ENCODE measurements at regions not wholly inside any gene's neighbourhood (a gene's known extent, or its start where the extent isn't known, plus 50 kb on each side); places are given as distances from the start of the nearest gene placed in this dataset.

DNA sequence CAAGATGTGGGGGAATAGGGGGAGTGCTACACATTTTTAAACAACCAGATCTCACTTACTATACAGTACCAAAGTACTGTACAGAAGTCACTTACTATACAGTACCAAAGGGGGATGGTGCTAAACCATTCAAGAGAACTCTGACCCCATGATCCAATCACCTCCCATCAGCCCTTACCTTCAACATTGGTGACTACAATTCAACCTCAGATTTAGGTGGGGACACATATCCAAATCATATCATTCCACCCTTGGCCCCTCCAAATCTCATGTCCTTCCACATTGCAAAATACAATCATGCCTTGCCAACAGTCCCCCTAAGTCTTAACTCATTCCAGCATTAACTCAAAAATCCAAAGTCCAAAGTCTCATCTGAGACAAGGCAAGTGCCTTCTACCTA is 49.9 kb upstream of the CD2AP start:
- no peaks in the 10 kb centered on the region for H3K36me3 ChIP-seq (ENCODE audit: low read length)
- no peak overlapping the region for H3K9ac ChIP-seq (ENCODE audit: low read length)
- H3K27ac ChIP-seq (ENCODE audit: low read depth, low read length), result no peak overlapping the region
- no peaks in the 10 kb centered on the region for H3K79me2 ChIP-seq (ENCODE audit: insufficient read depth, low read length)
- H3K27me3 ChIP-seq (ENCODE audit: low read length), result no peaks in the 10 kb centered on the region
- H3F3A ChIP-seq (ENCODE audit: insufficient read depth), result no peaks in the 10 kb centered on the region
- H4K20me1 ChIP-seq (ENCODE audit: low read depth, low read length), result no peaks in the 10 kb centered on the region
- no peak overlapping the region for H3K4me2 ChIP-seq (ENCODE audit: low read depth, low read length, poor library complexity, severe bottlenecking)
- no peaks in the 10 kb centered on the region for H3K9me3 ChIP-seq (ENCODE audit: insufficient read depth, low read length)
- H3K9me2 ChIP-seq (replicated peaks; ENCODE audit: insufficient read depth, low read length), result no peaks in the 10 kb centered on the region
- no peak overlapping the region for H3K4me3 ChIP-seq (ENCODE audit: insufficient read depth, low read length, poor library complexity, severe bottlenecking)
- no peak overlapping the region for H2AFZ ChIP-seq (ENCODE audit: low read depth, low read length, severe bottlenecking)
- TF ChIP-seq EZH2phosphoT487 (conservative IDR thresholded peaks at IDR 0.05; ENCODE audit: low read length), result no peak
- TF ChIP-seq, protein P1, sequence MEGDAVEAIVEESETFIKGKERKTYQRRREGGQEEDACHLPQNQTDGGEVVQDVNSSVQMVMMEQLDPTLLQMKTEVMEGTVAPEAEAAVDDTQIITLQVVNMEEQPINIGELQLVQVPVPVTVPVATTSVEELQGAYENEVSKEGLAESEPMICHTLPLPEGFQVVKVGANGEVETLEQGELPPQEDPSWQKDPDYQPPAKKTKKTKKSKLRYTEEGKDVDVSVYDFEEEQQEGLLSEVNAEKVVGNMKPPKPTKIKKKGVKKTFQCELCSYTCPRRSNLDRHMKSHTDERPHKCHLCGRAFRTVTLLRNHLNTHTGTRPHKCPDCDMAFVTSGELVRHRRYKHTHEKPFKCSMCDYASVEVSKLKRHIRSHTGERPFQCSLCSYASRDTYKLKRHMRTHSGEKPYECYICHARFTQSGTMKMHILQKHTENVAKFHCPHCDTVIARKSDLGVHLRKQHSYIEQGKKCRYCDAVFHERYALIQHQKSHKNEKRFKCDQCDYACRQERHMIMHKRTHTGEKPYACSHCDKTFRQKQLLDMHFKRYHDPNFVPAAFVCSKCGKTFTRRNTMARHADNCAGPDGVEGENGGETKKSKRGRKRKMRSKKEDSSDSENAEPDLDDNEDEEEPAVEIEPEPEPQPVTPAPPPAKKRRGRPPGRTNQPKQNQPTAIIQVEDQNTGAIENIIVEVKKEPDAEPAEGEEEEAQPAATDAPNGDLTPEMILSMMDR (IDR thresholded peaks at IDR 0.05; ENCODE audit: insufficient read depth, low read length, poor library complexity, severe bottlenecking), result no peak

Data from SU-DHL-6 (cell line).